DMS114 treated with DMSO at 0.1 percent for 48 hours (cell line): ENCODE measurements at regions not wholly inside any gene's neighbourhood (a gene's known extent, or its start where the extent isn't known, plus 50 kb on each side); places are given as distances from the start of the nearest gene placed in this dataset.
"Not testable (repeated sequence)": the region's sequence is repeated elsewhere in the genome, so short reads cannot be mapped to it uniquely, and the experiment has no call there.

Experiments
- DNase-seq: peaks from one replicate; lab custom pipeline; 2025; ENCODE audit not compliant: unreplicated experiment; lab: John Stamatoyannopoulos, UW

- no peak for DNase-seq
These were observed 162.6 kb downstream of the PRKX start for GRCh38 chrX:3550871-3551270.

GRCh38 chrX:3550160-3550751 lies 163.2 kb downstream of the PRKX start:
- DNase-seq = peak; percentile 1

- DNase-seq = no peak
These were observed 164.0 kb downstream of the PRKX start for GRCh38 chrX:3549411-3549911.

- DNase-seq = peak; percentile 37
These were observed 164.6 kb downstream of the PRKX start for GRCh38 chrX:3548765-3549391.

GRCh38 chrX:3545901-3546300 lies 167.5 kb downstream of the PRKX start:
- no peak for DNase-seq

GRCh38 chrX:3541336-3541735 lies 172.1 kb downstream of the PRKX start:
- no peak for DNase-seq

GRCh38 chrX:3540105-3540504 lies 173.3 kb downstream of the PRKX start:
- no peak for DNase-seq

GRCh38 chrX:3532581-3533085 lies 180.8 kb downstream of the PRKX start:
- DNase-seq = no peak

GRCh38 chrX:3531435-3531834 lies 182.0 kb downstream of the PRKX start:
- not testable (repeated sequence) for DNase-seq

- no peak for DNase-seq
These were observed 183.1 kb upstream of the MXRA5 start for GRCh38 chrX:3529466-3530010.

GRCh38 chrX:3527811-3528210 lies 181.4 kb upstream of the MXRA5 start:
- DNase-seq = no peak

- DNase-seq = no peak
These were observed 180.7 kb upstream of the MXRA5 start for GRCh38 chrX:3527166-3527565.

GRCh38 chrX:3526731-3527130 lies 180.3 kb upstream of the MXRA5 start:
- no peak for DNase-seq

GRCh38 chrX:3526071-3526470 lies 179.6 kb upstream of the MXRA5 start:
- no peak for DNase-seq

- no peak for DNase-seq
These were observed 175.7 kb upstream of the MXRA5 start for GRCh38 chrX:3522101-3522650.

GRCh38 chrX:3521396-3521795 lies 174.9 kb upstream of the MXRA5 start:
- DNase-seq = no peak

- no peak for DNase-seq
These were observed 174.5 kb upstream of the MXRA5 start for GRCh38 chrX:3520982-3521381.

- no peak for DNase-seq
These were observed 174.0 kb upstream of the MXRA5 start for GRCh38 chrX:3520458-3520857.

GRCh38 chrX:3519384-3519783 lies 172.9 kb upstream of the MXRA5 start:
- not testable (repeated sequence) for DNase-seq

- DNase-seq = no peak
These were observed 172.4 kb upstream of the MXRA5 start for GRCh38 chrX:3518870-3519269.

- DNase-seq = no peak
These were observed 169.6 kb upstream of the MXRA5 start for GRCh38 chrX:3516051-3516541.

GRCh38 chrX:3514996-3515395 lies 168.5 kb upstream of the MXRA5 start:
- no peak for DNase-seq
